HepG2 (cell line): ENCODE measurements at regions not wholly inside any gene's neighbourhood (a gene's known extent, or its start where the extent isn't known, plus 50 kb on each side); places are given as distances from the start of the nearest gene placed in this dataset.

Source experiments
- ATF1 ChIP-seq: IDR thresholded peaks from 2 replicates; pipeline ENCODE4 v1.6.1; 2016; ENCODE audit warnings: mild to moderate bottlenecking, control low read depth
- GPBP1L1 ChIP-seq: sonication (generic); formaldehyde crosslinking; IDR thresholded peaks from 2 replicates; pipeline ENCODE4 v1.5.0; 2020; ENCODE audit warnings: mild to moderate bottlenecking, missing genetic modification reagents
- HMGXB3 ChIP-seq: sonication (generic); formaldehyde crosslinking; IDR thresholded peaks from 2 replicates; pipeline ENCODE4 v1.4.0; 2020; ENCODE audit warnings: missing genetic modification reagents, borderline replicate concordance
- PHF5A ChIP-seq: IDR thresholded peaks from one replicate; pipeline ENCODE4 v1.6.1; 2018; ENCODE audit warnings: low read depth, missing genetic modification reagents; ENCODE audit not compliant: unreplicated experiment
- RERE ChIP-seq: IDR thresholded peaks from 2 replicates; pipeline ENCODE4 v1.6.1; 2016; ENCODE audit warnings: low read depth, missing genetic modification reagents, missing compliant biosample characterization
- SALL1 ChIP-seq: sonication (generic); formaldehyde crosslinking; IDR thresholded peaks from 2 replicates; pipeline ENCODE4 v1.8.0; 2022; ENCODE audit warnings: mild to moderate bottlenecking, missing genetic modification reagents
- ZBTB8A ChIP-seq: sonication (generic); formaldehyde crosslinking; IDR thresholded peaks from 2 replicates; pipeline ENCODE4 v1.4.0; 2020; ENCODE audit warnings: mild to moderate bottlenecking, low read depth, missing genetic modification reagents, borderline replicate concordance
- ZNF670 ChIP-seq: sonication (generic); formaldehyde crosslinking; IDR thresholded peaks from 2 replicates; pipeline ENCODE4 v1.8.0; 2022; ENCODE audit warnings: mild to moderate bottlenecking, missing genetic modification reagents, borderline replicate concordance

GRCh38 chr9:91077624-91078368 is 276.2 kb downstream of the SYK start (continued):
- no peak for TF ChIP-seq HMGXB3 (CRISPR knock-in tag)
- no peak for TF ChIP-seq GPBP1L1 (CRISPR knock-in tag)
- no peak for TF ChIP-seq ZBTB8A (CRISPR knock-in tag)
- no peak for TF ChIP-seq ZNF670 (CRISPR knock-in tag)
- TF ChIP-seq ATF1 (CRISPR knock-in tag), result no peak
- no peak for TF ChIP-seq RERE (CRISPR knock-in tag)
- no peak for TF ChIP-seq PHF5A (CRISPR knock-in tag)
- TF ChIP-seq SALL1 (CRISPR knock-in tag), result no peak
